ENCODE measurements at regions not wholly inside any gene's neighbourhood (a gene's known extent, or its start where the extent isn't known, plus 50 kb on each side); places are given as distances from the start of the nearest gene placed in this dataset.

GRCh38 chr4:10977534-10977933 is 293.0 kb upstream of the CLNK start:
- TF ChIP-seq SMC3 (IDR thresholded peaks at IDR 0.05; ENCODE audit: low read depth, low read length): no peak
- no peak for TF ChIP-seq MAFK (IDR thresholded peaks at IDR 0.05; ENCODE audit: low read depth, low read length)
- no peak for TF ChIP-seq CTCF (conservative IDR thresholded peaks at IDR 0.05; ENCODE audit: low read depth, low read length)
- TF ChIP-seq POLR2A (IDR thresholded peaks at IDR 0.05; ENCODE audit: low read depth, low read length): no peak
- no peak for TF ChIP-seq RAD21 (IDR thresholded peaks at IDR 0.05; ENCODE audit: low read length)
- TF ChIP-seq RFX5 (IDR thresholded peaks at IDR 0.05; ENCODE audit: low read depth, low read length): no peak
- no peak for TF ChIP-seq MAZ (IDR thresholded peaks at IDR 0.05; ENCODE audit: borderline replicate concordance, low read depth, low read length)
- no peak for TF ChIP-seq CEBPB (IDR thresholded peaks at IDR 0.05; ENCODE audit: low read depth, low read length)

All from IMR-90 (cell line).